ENCODE measurements at regions not wholly inside any gene's neighbourhood (a gene's known extent, or its start where the extent isn't known, plus 50 kb on each side); places are given as distances from the start of the nearest gene placed in this dataset.

- TF ChIP-seq CTCF (IDR thresholded peaks at IDR 0.05): no peak
- TF ChIP-seq POLR2A (IDR thresholded peaks at IDR 0.05): no peak
These were observed 57.2 kb downstream of the TNP1 start for GRCh38 chr2:216802516-216803215.

Measured in right lobe of liver (tissue), 4 donors.